ENCODE measurements at regions not wholly inside any gene's neighbourhood (a gene's known extent, or its start where the extent isn't known, plus 50 kb on each side); places are given as distances from the start of the nearest gene placed in this dataset.

GRCh38 chr7:146057958-146058357 is 58.6 kb upstream of the CNTNAP2 start:
- H3K27me3 ChIP-seq (ENCODE audit: control insufficient read depth in 2 of 2, insufficient read depth in 2 of 2, low read length in 2 of 2), result no peaks in the 10 kb centered on the region
- H3K9me3 ChIP-seq (replicated peaks in 1 of 2; ENCODE audit: control insufficient read depth in 1 of 2, insufficient read depth in 1 of 2, low read length in 2 of 2), result peaks cover 5 to 18% of the 10 kb centered on the region in 2 donors
- H3K9me3 Mint-ChIP-seq, result peaks cover 5 to 16% (median 9%) of the 10 kb centered on the region in 7 donors
- H3K36me3 Mint-ChIP-seq, result no peaks in the 10 kb centered on the region
- no peak for TF ChIP-seq CTCF (IDR thresholded peaks at IDR 0.05)
- no peaks in the 10 kb centered on the region for H3K79me2 ChIP-seq (ENCODE audit: insufficient read depth, low read length)
- intact Hi-C loops (cut with micrococcal nuclease), result no loop called here
- H3K4me3 ChIP-seq (replicated peaks in 1 of 3; ENCODE audit: low read depth in 2 of 3, low read length in 3 of 3), result no peak overlapping the region
- 95% methylated on average over 5 of the region's 6 CpGs for WGBS (ENCODE audit: insufficient coverage)
- H2AFZ ChIP-seq (ENCODE audit: insufficient read depth, low read depth, low read length, poor library complexity, severe bottlenecking), result no peak overlapping the region
- no peak overlapping the region for H3K4me2 ChIP-seq (replicated peaks; ENCODE audit: extremely low read depth, low read length, poor library complexity, severe bottlenecking)
- no peak overlapping the region for H3K9ac ChIP-seq (ENCODE audit: insufficient read depth, low read length, poor library complexity, severe bottlenecking)
- no peaks in the 10 kb centered on the region for H3K4me1 Mint-ChIP-seq
- H3K4me3 Mint-ChIP-seq, result no peak overlapping the region
- H3K27me3 Mint-ChIP-seq (ENCODE audit: low read depth in 3 of 3), result no peaks in the 10 kb centered on the region
- no peak overlapping the region for H3K27ac ChIP-seq (ENCODE audit: low read depth in 1 of 2, low read length in 2 of 2)
- H3K27ac Mint-ChIP-seq, result no peak overlapping the region
- H3K4me1 ChIP-seq (ENCODE audit: control insufficient read depth in 1 of 2, insufficient read depth in 2 of 2, low read length in 2 of 2), result no peaks in the 10 kb centered on the region
- no peaks in the 10 kb centered on the region for H4K20me1 ChIP-seq (ENCODE audit: insufficient read depth, low read length)
- no peaks in the 10 kb centered on the region for H3K36me3 ChIP-seq (replicated peaks in 1 of 2; ENCODE audit: control insufficient read depth in 1 of 2, insufficient read depth in 2 of 2, low read length in 2 of 2)
- no peak for DNase-seq

- intact Hi-C loops (cut with micrococcal nuclease), result no loop called here
Observed at GRCh38 chr7:146054909-146055308, 61.7 kb upstream of the CNTNAP2 start.

More at GRCh38 chr7:146054909-146055308, 61.7 kb upstream of the CNTNAP2 start:
- H3K4me3 Mint-ChIP-seq, result no peak overlapping the region
- WGBS (ENCODE audit: insufficient coverage), result 100% methylated on average over 1 of the region's 2 CpGs
- Histone ChIP-seq H3K36me3 (replicated peaks in 1 of 2; ENCODE audit: control insufficient read depth in 1 of 2, insufficient read depth in 2 of 2, low read length in 2 of 2) (no peaks in the 10 kb centered on the region), H3K27ac (ENCODE audit: low read depth in 1 of 2, low read length in 2 of 2) (no peak overlapping the region), H3K9me3 (replicated peaks in 1 of 2; ENCODE audit: control insufficient read depth in 1 of 2, insufficient read depth in 1 of 2, low read length in 2 of 2) (peaks cover 11 to 23% of the 10 kb centered on the region in 2 donors), H4K20me1 (ENCODE audit: insufficient read depth, low read length) (no peaks in the 10 kb centered on the region), H3K27me3 (ENCODE audit: control insufficient read depth in 2 of 2, insufficient read depth in 2 of 2, low read length in 2 of 2) (no peaks in the 10 kb centered on the region), H3K4me1 (ENCODE audit: control insufficient read depth in 1 of 2, insufficient read depth in 2 of 2, low read length in 2 of 2) (no peaks in the 10 kb centered on the region), H3K79me2 (ENCODE audit: insufficient read depth, low read length) (no peaks in the 10 kb centered on the region), H3K9ac (ENCODE audit: insufficient read depth, low read length, poor library complexity, severe bottlenecking) (no peak overlapping the region), H3K4me3 (replicated peaks in 1 of 3; ENCODE audit: low read depth in 2 of 3, low read length in 3 of 3) (no peak overlapping the region), H3K4me2 (replicated peaks; ENCODE audit: extremely low read depth, low read length, poor library complexity, severe bottlenecking) (no peak overlapping the region), H2AFZ (ENCODE audit: insufficient read depth, low read depth, low read length, poor library complexity, severe bottlenecking) (no peak overlapping the region)
- TF ChIP-seq CTCF (IDR thresholded peaks at IDR 0.05), result no peak
- H3K9me3 Mint-ChIP-seq, result peaks cover 5 to 25% (median 10%) of the 10 kb centered on the region in 7 donors
- H3K4me1 Mint-ChIP-seq, result no peaks in the 10 kb centered on the region
- H3K27me3 Mint-ChIP-seq (ENCODE audit: low read depth in 3 of 3), result no peaks in the 10 kb centered on the region
- no peak overlapping the region for H3K27ac Mint-ChIP-seq
- no peaks in the 10 kb centered on the region for H3K36me3 Mint-ChIP-seq
- no peak for DNase-seq
